ENCODE measurements at regions not wholly inside any gene's neighbourhood (a gene's known extent, or its start where the extent isn't known, plus 50 kb on each side); places are given as distances from the start of the nearest gene placed in this dataset.

GRCh38 chr11:131290185-131290584 is 80.2 kb upstream of the NTM start:
- TF ChIP-seq CTCF (IDR thresholded peaks at IDR 0.05 in 2 of 3, conservative IDR thresholded peaks at IDR 0.05 in 1 of 3; ENCODE audit: control insufficient read depth in 2 of 3, extremely low read depth in 1 of 3, insufficient read depth in 1 of 3, low read depth in 3 of 3, low read length in 3 of 3) (no peak), CHD1 (IDR thresholded peaks at IDR 0.05; ENCODE audit: low read depth, low read length) (no peak), POLR2AphosphoS5 (IDR thresholded peaks at IDR 0.05; ENCODE audit: low read length) (no peak), SIN3A (IDR thresholded peaks at IDR 0.05; ENCODE audit: low read depth, low read length) (no peak), FOXK2 (IDR thresholded peaks at IDR 0.05) (no peak), SRF (IDR thresholded peaks at IDR 0.05; ENCODE audit: low read depth in 2 of 2, low read length in 2 of 2) (no peak), YY1 (IDR thresholded peaks at IDR 0.05; ENCODE audit: low read depth, low read length) (no peak), ZZZ3 (IDR thresholded peaks at IDR 0.05; ENCODE audit: control insufficient read depth, insufficient read length, low read depth) (no peak), EGR1 (IDR thresholded peaks at IDR 0.05; ENCODE audit: borderline replicate concordance in 1 of 2, low read depth in 2 of 2, low read length in 2 of 2) (no peak), MYC (IDR thresholded peaks at IDR 0.05; ENCODE audit: insufficient read depth, insufficient read length, insufficient replicate concordance, low read length, severe bottlenecking) (no peak)

Measured in GM12878 (cell line).